K562 (cell line): ENCODE measurements at regions not wholly inside any gene's neighbourhood (a gene's known extent, or its start where the extent isn't known, plus 50 kb on each side); places are given as distances from the start of the nearest gene placed in this dataset.

Experiments
- CHD4 ChIP-seq: fragments of 200-600 bp; sonication (generic); IDR thresholded peaks from 3 replicates; pipeline ENCODE4 v1.6.1; 2012; ENCODE audit warnings: low read depth, mild to moderate bottlenecking, mixed read lengths, low read length, inconsistent platforms; ENCODE audit not compliant: insufficient read depth, insufficient replicate concordance, poor library complexity, severe bottlenecking
- IRF2 ChIP-seq: sonication (generic); formaldehyde crosslinking; IDR thresholded peaks from 2 replicates; pipeline ENCODE4 v1.8.1; 2022; ENCODE audit warnings: mild to moderate bottlenecking, missing genetic modification reagents
- KHSRP ChIP-seq: fragments of 450-650 bp; IDR thresholded peaks from 2 replicates; pipeline ENCODE4 v1.6.1; 2017
- NCOR1 ChIP-seq: fragments of 450-650 bp; IDR thresholded peaks from 2 replicates; pipeline ENCODE4 v1.6.1; 2016; ENCODE audit warnings: mild to moderate bottlenecking, moderate library complexity
- PML ChIP-seq: IDR thresholded peaks from 2 replicates; pipeline ENCODE4 v1.6.1; 2012; ENCODE audit warnings: low read length, inconsistent platforms
- RERE ChIP-seq: sonication (generic); formaldehyde crosslinking; IDR thresholded peaks from 2 replicates; pipeline ENCODE4 v1.8.0; 2023; ENCODE audit warnings: missing genetic modification reagents, mild to moderate bottlenecking, borderline replicate concordance
- SAFB ChIP-seq: fragments of 200-400 bp; formaldehyde crosslinking; IDR thresholded peaks from 2 replicates; pipeline ENCODE4 v1.6.1; 2017; ENCODE audit warnings: low read depth, low read length, borderline replicate concordance
- SRSF3 ChIP-seq: fragments of 200-400 bp; formaldehyde crosslinking; IDR thresholded peaks from 2 replicates; pipeline ENCODE4 v1.6.1; 2016; ENCODE audit warnings: mild to moderate bottlenecking, low read length, moderate library complexity; ENCODE audit not compliant: insufficient read depth
- STAG1 ChIP-seq: sonication (generic); formaldehyde crosslinking; IDR thresholded peaks from 2 replicates; pipeline ENCODE4 v1.5.0; 2020; ENCODE audit warnings: missing genetic modification reagents, borderline replicate concordance
- TGIF2 ChIP-seq: sonication (generic); formaldehyde crosslinking; IDR thresholded peaks from 2 replicates; pipeline ENCODE4 v1.8.1; 2022; ENCODE audit warnings: mild to moderate bottlenecking, missing genetic modification reagents, moderate library complexity
- ZNF253 ChIP-seq: fragments of 250-450 bp; sonication (Bioruptor Pico); conservative IDR thresholded peaks from 2 replicates; pipeline ENCODE4 v1.6.1; 2021; ENCODE audit warnings: mild to moderate bottlenecking
- ZNF407 ChIP-seq: fragments of 450-650 bp; IDR thresholded peaks from 2 replicates; pipeline ENCODE4 v1.6.1; 2016; ENCODE audit warnings: low read depth
- TF ChIP-seq, protein P1 (sequence below): sonication (generic); formaldehyde crosslinking; IDR thresholded peaks from 2 replicates; pipeline ENCODE4 v1.8.1; 2023; ENCODE audit warnings: mild to moderate bottlenecking, missing genetic modification reagents

GRCh38 chr10:80751940-80752339 is 214.2 kb downstream of the SH2D4B start (continued):
- TF ChIP-seq PML (no peak), ZNF407 (no peak), TGIF2 (CRISPR knock-in tag) (no peak), ZNF253 (no peak), RERE (no peak), IRF2 (CRISPR knock-in tag) (no peak), NCOR1 (no peak), SAFB (no peak), CHD4 (no peak), STAG1 (no peak), KHSRP (no peak), SRSF3 (no peak)
- TF ChIP-seq, protein P1, sequence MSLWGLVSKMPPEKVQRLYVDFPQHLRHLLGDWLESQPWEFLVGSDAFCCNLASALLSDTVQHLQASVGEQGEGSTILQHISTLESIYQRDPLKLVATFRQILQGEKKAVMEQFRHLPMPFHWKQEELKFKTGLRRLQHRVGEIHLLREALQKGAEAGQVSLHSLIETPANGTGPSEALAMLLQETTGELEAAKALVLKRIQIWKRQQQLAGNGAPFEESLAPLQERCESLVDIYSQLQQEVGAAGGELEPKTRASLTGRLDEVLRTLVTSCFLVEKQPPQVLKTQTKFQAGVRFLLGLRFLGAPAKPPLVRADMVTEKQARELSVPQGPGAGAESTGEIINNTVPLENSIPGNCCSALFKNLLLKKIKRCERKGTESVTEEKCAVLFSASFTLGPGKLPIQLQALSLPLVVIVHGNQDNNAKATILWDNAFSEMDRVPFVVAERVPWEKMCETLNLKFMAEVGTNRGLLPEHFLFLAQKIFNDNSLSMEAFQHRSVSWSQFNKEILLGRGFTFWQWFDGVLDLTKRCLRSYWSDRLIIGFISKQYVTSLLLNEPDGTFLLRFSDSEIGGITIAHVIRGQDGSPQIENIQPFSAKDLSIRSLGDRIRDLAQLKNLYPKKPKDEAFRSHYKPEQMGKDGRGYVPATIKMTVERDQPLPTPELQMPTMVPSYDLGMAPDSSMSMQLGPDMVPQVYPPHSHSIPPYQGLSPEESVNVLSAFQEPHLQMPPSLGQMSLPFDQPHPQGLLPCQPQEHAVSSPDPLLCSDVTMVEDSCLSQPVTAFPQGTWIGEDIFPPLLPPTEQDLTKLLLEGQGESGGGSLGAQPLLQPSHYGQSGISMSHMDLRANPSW (CRISPR knock-in tag) = no peak
